WTC11 (cell line): ENCODE measurements at regions not wholly inside any gene's neighbourhood (a gene's known extent, or its start where the extent isn't known, plus 50 kb on each side); places are given as distances from the start of the nearest gene placed in this dataset.

Experiments used
- CREB1 ChIP-seq: sonication (generic); formaldehyde crosslinking; IDR thresholded peaks from 2 replicates; pipeline ENCODE4 v1.8.0; 2023; ENCODE audit warnings: mild to moderate bottlenecking, missing genetic modification reagents
- CTCF ChIP-seq: fragments of 200-600 bp; IDR thresholded peaks from 2 replicates; pipeline ENCODE4 v1.8.0; 2022; ENCODE audit warnings: antibody characterized with exemption
- ETV6 ChIP-seq: sonication (generic); formaldehyde crosslinking; IDR thresholded peaks from 2 replicates; pipeline ENCODE4 v1.8.1; 2022; ENCODE audit warnings: mild to moderate bottlenecking, missing genetic modification reagents
- GTF2I ChIP-seq: fragments of 250-450 bp; sonication (Bioruptor Pico); conservative IDR thresholded peaks from 2 replicates; pipeline ENCODE4 v1.4.0; 2021; ENCODE audit warnings: mild to moderate bottlenecking
- IRF2 ChIP-seq: sonication (generic); formaldehyde crosslinking; IDR thresholded peaks from 2 replicates; pipeline ENCODE4 v1.8.0; 2022; ENCODE audit warnings: low read depth, missing genetic modification reagents, borderline replicate concordance
- JUN ChIP-seq: sonication (generic); formaldehyde crosslinking; IDR thresholded peaks from 2 replicates; pipeline ENCODE4 v1.8.0; 2023; ENCODE audit warnings: mild to moderate bottlenecking, missing genetic modification reagents
- MAX ChIP-seq: sonication (generic); formaldehyde crosslinking; IDR thresholded peaks from 2 replicates; pipeline ENCODE4 v1.8.0; 2022; ENCODE audit warnings: mild to moderate bottlenecking, missing genetic modification reagents
- MYBL2 ChIP-seq: sonication (generic); formaldehyde crosslinking; IDR thresholded peaks from 2 replicates; pipeline ENCODE4 v1.8.1; 2023; ENCODE audit warnings: mild to moderate bottlenecking, moderate library complexity, missing genetic modification reagents
- STAT6 ChIP-seq: sonication (generic); formaldehyde crosslinking; conservative IDR thresholded peaks from 2 replicates; pipeline ENCODE4 v1.8.1; 2023; ENCODE audit warnings: mild to moderate bottlenecking, low read depth, missing genetic modification reagents, moderate library complexity
- TEAD4 ChIP-seq: sonication (generic); formaldehyde crosslinking; IDR thresholded peaks from 2 replicates; pipeline ENCODE4 v1.8.0; 2022; ENCODE audit warnings: mild to moderate bottlenecking, missing genetic modification reagents
- USF1 ChIP-seq: sonication (generic); formaldehyde crosslinking; IDR thresholded peaks from 2 replicates; pipeline ENCODE4 v1.8.0; 2022; ENCODE audit warnings: mild to moderate bottlenecking, missing genetic modification reagents
- ZNF416 ChIP-seq: fragments of 250-450 bp; sonication (Bioruptor Pico); IDR thresholded peaks from 2 replicates; pipeline ENCODE4 v1.9.0; 2021; ENCODE audit warnings: mild to moderate bottlenecking, inconsistent platforms

GRCh38 chr15:35629766-35630165 lies 83.8 kb upstream of the DPH6 start:
- no peak for TF ChIP-seq CTCF
- TF ChIP-seq GTF2I (CRISPR knock-in tag) = no peak
- no peak for TF ChIP-seq MAX (CRISPR knock-in tag)
- TF ChIP-seq JUN (CRISPR knock-in tag) = no peak
- no peak for TF ChIP-seq TEAD4 (CRISPR knock-in tag)
- TF ChIP-seq ZNF416 (CRISPR knock-in tag) = no peak
- no peak for TF ChIP-seq IRF2
- TF ChIP-seq ETV6 (CRISPR knock-in tag) = no peak
- TF ChIP-seq MYBL2 = no peak
- no peak for TF ChIP-seq STAT6 (CRISPR knock-in tag)
- no peak for TF ChIP-seq CREB1
- TF ChIP-seq USF1 (CRISPR knock-in tag) = no peak
